GM12878 (cell line): ENCODE measurements at regions not wholly inside any gene's neighbourhood (a gene's known extent, or its start where the extent isn't known, plus 50 kb on each side); places are given as distances from the start of the nearest gene placed in this dataset.

ENCODE experiments used
- ATAC-seq: fragments of 200-7000 bp; cut with Tn5 transposase; 3 replicates; pipeline ENCODE4 v1.9.1; 2020; ENCODE audit warnings: mild to moderate bottlenecking, moderate library complexity
- BruUV-seq: library from RNA; stranded (reverse); fragments of 400-500 nt; replicated peaks from 2 replicates; lab custom pipeline; 2021; lab: Mats Ljungman, UMichigan
- CTCF ChIA-PET: fragments of 300-600 bp; sonication (Branson Sonifier 250); formaldehyde crosslinking; extraction: SDS; loops from one replicate; lab custom pipeline; 2021; ENCODE audit warnings: inconsistent platforms; lab: Yijun Ruan, JAX
- POLR2A ChIA-PET: fragments of 350-600 bp; formaldehyde crosslinking; extraction: SDS; loops from one replicate; lab custom pipeline; 2021; ENCODE audit warnings: inconsistent platforms; lab: Charles Lee
- RAD21 ChIA-PET: fragments of 300-600 bp; sonication (Branson Sonifier 250); formaldehyde crosslinking; loops from one replicate; lab custom pipeline; 2023; ENCODE audit warnings: antibody characterized with exemption; ENCODE audit not compliant: unreplicated experiment; lab: Charles Lee
- SMC1A ChIA-PET: fragments of 300-600 bp; sonication (Branson Sonifier 250); formaldehyde crosslinking; loops from one replicate; lab custom pipeline; 2023; ENCODE audit not compliant: unreplicated experiment, uncharacterized antibody; lab: Charles Lee
- DNase-seq: peaks from one replicate; pipeline ENCODE4 v3.0.0-alpha.2; 2011; ENCODE audit warnings: low read depth, low spot score
- FAIRE-seq: peaks from 3 replicates; lab custom pipeline; 2011; peaks lifted over from hg19 to GRCh38; lab: Jason Lieb, UNC
- H2AFZ ChIP-seq: 2 replicates; pipeline ENCODE4 v1.6.0; 2011; ENCODE audit warnings: low read depth, low read length, control low read depth; ENCODE audit not compliant: control insufficient read depth
- H3K27ac ChIP-seq: 2 replicates; pipeline ENCODE4 v1.5.1; 2011; ENCODE audit warnings: control low read depth; ENCODE audit not compliant: control insufficient read depth, insufficient read depth
- H3K27me3 ChIP-seq, 2 experiments: replicated peaks in 1 of 2; 2 replicates each; pipeline versions ENCODE4 v1.6.0 to v1.6.1; 2011; ENCODE audit warnings: low read length in 1 of 2; ENCODE audit not compliant: control insufficient read depth in 2 of 2, insufficient read depth in 2 of 2
- H3K36me3 ChIP-seq, 2 experiments: 2 replicates each; pipeline ENCODE4 v1.5.1; 2011; ENCODE audit warnings: low read length in 1 of 2; ENCODE audit not compliant: control insufficient read depth in 2 of 2, insufficient read depth in 2 of 2
- H3K4me1 ChIP-seq: 2 replicates; pipeline ENCODE4 v1.6.1; 2011; ENCODE audit warnings: mild to moderate bottlenecking, low read length, moderate library complexity, mixed read lengths; ENCODE audit not compliant: control insufficient read depth, insufficient read depth
- H3K4me2 ChIP-seq: 2 replicates; pipeline ENCODE4 v1.6.0; 2011; ENCODE audit warnings: control low read depth; ENCODE audit not compliant: control insufficient read depth, insufficient read depth
- H3K4me3 ChIP-seq: fragments of 200-600 bp; sonication (generic); 2 replicates; pipeline ENCODE4 v1.5.1; 2016
- H3K79me2 ChIP-seq: 2 replicates; pipeline ENCODE4 v1.6.0; 2011; ENCODE audit warnings: low read length; ENCODE audit not compliant: control insufficient read depth, insufficient read depth
- H3K9ac ChIP-seq: 2 replicates; pipeline ENCODE4 v1.8.0; 2011; ENCODE audit warnings: low read length, control low read depth, mixed read lengths; ENCODE audit not compliant: control insufficient read depth, insufficient read depth
- H3K9me3 ChIP-seq: replicated peaks from 3 replicates; pipeline ENCODE4 v1.5.1; 2011; ENCODE audit warnings: mild to moderate bottlenecking, low read length; ENCODE audit not compliant: control insufficient read depth, insufficient read depth
- H4K20me1 ChIP-seq: 2 replicates; pipeline ENCODE4 v1.6.0; 2011; ENCODE audit not compliant: control insufficient read depth, insufficient read depth
- PBX3 ChIP-seq: IDR thresholded peaks from 2 replicates; pipeline ENCODE4 v1.6.1; 2011; ENCODE audit warnings: mild to moderate bottlenecking, low read depth, low read length, moderate library complexity; ENCODE audit not compliant: insufficient replicate concordance
- RCOR1 ChIP-seq: conservative IDR thresholded peaks from 2 replicates; pipeline ENCODE4 v1.6.1; 2012; ENCODE audit warnings: low read depth, low read length, improper control_type of control experiment
- TCF3 ChIP-seq: IDR thresholded peaks from 2 replicates; pipeline ENCODE4 v1.6.1; 2012; ENCODE audit warnings: low read depth, mild to moderate bottlenecking, low read length, borderline replicate concordance; ENCODE audit not compliant: insufficient read depth
- WGBS: methylation state at CpG from one replicate; pipeline ENCODE4 v1.1.6; 2016; ENCODE audit warnings: low lambda C conversion rate; ENCODE audit not compliant: insufficient replicate concordance, insufficient coverage; ENCODE audit errors: missing lambda C conversion rate; 5-methylcytosine and 5-hydroxymethylcytosine counted together
- in situ Hi-C: fragments of 300-500 bp; cut with MboI; formaldehyde crosslinking; loops from 9 replicates; pipeline ENCODE4 v1.14.3; 2018; ENCODE audit warnings: mixed read lengths
- intact Hi-C: fragments of 100-400 bp; cut with micrococcal nuclease; formaldehyde crosslinking; loops from one replicate; pipeline ENCODE4 v1.14.2; 2022; ENCODE audit not compliant: unreplicated experiment

DNA sequence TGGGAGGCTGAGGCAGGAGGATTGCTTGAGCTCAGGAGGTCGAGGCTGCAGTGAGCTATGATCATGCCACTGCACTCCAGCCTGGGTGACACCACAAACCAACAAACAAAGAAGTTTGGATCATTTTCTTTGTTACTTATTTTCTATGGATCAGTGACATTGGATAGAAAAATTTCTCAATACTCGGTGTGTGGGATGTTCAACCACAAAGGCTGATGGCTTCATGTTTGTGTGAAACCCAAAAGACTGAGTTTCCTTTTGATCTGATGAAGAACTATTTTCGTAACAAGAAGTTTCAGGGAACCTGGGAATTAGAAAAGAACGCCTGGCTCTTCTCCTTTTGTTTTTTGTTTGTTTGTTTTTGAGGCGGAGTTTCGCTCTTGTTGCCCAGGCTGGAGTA lies 104.0 kb downstream of the HOXA1 start (continued):
- no peak for TF ChIP-seq PBX3

GRCh38 chr7:26989897-26990670 lies 105.7 kb downstream of the HOXA1 start:
- no TSS peak for BruUV-seq
- ChIA-PET CTCF (no interaction called here), POLR2A (no interaction called here), RAD21 (no interaction called here), SMC1A (no interaction called here)
- Histone ChIP-seq H3K4me3 (no peak overlapping the region), H3K36me3 (no peaks in the 10 kb centered on the region), H3K4me2 (no peak overlapping the region), H3K9ac (no peak overlapping the region), H3K27me3 (no peaks in the 10 kb centered on the region), H3K4me1 (no peaks in the 10 kb centered on the region), H4K20me1 (no peaks in the 10 kb centered on the region), H3K9me3 (no peaks in the 10 kb centered on the region), H2AFZ (no peak overlapping the region), H3K79me2 (no peaks in the 10 kb centered on the region), H3K27ac (no peak overlapping the region)
- in situ Hi-C loops (no loop called here), intact Hi-C loops (no loop called here)
- DNase-seq (no peak), FAIRE-seq (no peak), ATAC-seq (no peak)
- TF ChIP-seq TCF3 (no peak), RCOR1 (no peak)
- 27% methylated on average over 3 of the region's 3 CpGs for WGBS
